ENCODE measurements at regions not wholly inside any gene's neighbourhood (a gene's known extent, or its start where the extent isn't known, plus 50 kb on each side); places are given as distances from the start of the nearest gene placed in this dataset.
A peak's percentile ranks its signal among the peaks of the same experiment; 100 is the strongest.

GRCh38 chr3:55406696-55407425, 80.2 kb downstream of the WNT5A start:
- no peaks in the 10 kb centered on the region for H3K27me3 Mint-ChIP-seq (ENCODE audit: unreplicated experiment)
- TF ChIP-seq, protein P1, sequence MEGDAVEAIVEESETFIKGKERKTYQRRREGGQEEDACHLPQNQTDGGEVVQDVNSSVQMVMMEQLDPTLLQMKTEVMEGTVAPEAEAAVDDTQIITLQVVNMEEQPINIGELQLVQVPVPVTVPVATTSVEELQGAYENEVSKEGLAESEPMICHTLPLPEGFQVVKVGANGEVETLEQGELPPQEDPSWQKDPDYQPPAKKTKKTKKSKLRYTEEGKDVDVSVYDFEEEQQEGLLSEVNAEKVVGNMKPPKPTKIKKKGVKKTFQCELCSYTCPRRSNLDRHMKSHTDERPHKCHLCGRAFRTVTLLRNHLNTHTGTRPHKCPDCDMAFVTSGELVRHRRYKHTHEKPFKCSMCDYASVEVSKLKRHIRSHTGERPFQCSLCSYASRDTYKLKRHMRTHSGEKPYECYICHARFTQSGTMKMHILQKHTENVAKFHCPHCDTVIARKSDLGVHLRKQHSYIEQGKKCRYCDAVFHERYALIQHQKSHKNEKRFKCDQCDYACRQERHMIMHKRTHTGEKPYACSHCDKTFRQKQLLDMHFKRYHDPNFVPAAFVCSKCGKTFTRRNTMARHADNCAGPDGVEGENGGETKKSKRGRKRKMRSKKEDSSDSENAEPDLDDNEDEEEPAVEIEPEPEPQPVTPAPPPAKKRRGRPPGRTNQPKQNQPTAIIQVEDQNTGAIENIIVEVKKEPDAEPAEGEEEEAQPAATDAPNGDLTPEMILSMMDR (IDR thresholded peaks at IDR 0.05; ENCODE audit: unreplicated experiment), result no peak
- no peaks in the 10 kb centered on the region for H3K36me3 Mint-ChIP-seq (ENCODE audit: low read depth, unreplicated experiment)
- H3K4me3 Mint-ChIP-seq (ENCODE audit: unreplicated experiment), result no peak overlapping the region
- H3K9me3 Mint-ChIP-seq (ENCODE audit: unreplicated experiment), result no peaks in the 10 kb centered on the region
- H3K4me1 Mint-ChIP-seq (ENCODE audit: unreplicated experiment), result peaks cover 4% of the 10 kb centered on the region
- H3K27ac Mint-ChIP-seq (ENCODE audit: unreplicated experiment), result no peak overlapping the region
- DNase-seq (ENCODE audit: low spot score), result no peak

GRCh38 chr3:55405436-55405835, 81.7 kb downstream of the WNT5A start:
- DNase-seq (ENCODE audit: low spot score), result peak; percentile 56
- TF ChIP-seq, protein P1 (IDR thresholded peaks at IDR 0.05; ENCODE audit: unreplicated experiment), result peak; percentile 67
- H3K27ac Mint-ChIP-seq (ENCODE audit: unreplicated experiment), result no peak overlapping the region
- H3K9me3 Mint-ChIP-seq (ENCODE audit: unreplicated experiment), result no peaks in the 10 kb centered on the region
- H3K4me1 Mint-ChIP-seq (ENCODE audit: unreplicated experiment), result peaks cover 10% of the 10 kb centered on the region
- H3K27me3 Mint-ChIP-seq (ENCODE audit: unreplicated experiment), result no peaks in the 10 kb centered on the region
- H3K4me3 Mint-ChIP-seq (ENCODE audit: unreplicated experiment), result no peak overlapping the region
- H3K36me3 Mint-ChIP-seq (ENCODE audit: low read depth, unreplicated experiment), result no peaks in the 10 kb centered on the region

DNA sequence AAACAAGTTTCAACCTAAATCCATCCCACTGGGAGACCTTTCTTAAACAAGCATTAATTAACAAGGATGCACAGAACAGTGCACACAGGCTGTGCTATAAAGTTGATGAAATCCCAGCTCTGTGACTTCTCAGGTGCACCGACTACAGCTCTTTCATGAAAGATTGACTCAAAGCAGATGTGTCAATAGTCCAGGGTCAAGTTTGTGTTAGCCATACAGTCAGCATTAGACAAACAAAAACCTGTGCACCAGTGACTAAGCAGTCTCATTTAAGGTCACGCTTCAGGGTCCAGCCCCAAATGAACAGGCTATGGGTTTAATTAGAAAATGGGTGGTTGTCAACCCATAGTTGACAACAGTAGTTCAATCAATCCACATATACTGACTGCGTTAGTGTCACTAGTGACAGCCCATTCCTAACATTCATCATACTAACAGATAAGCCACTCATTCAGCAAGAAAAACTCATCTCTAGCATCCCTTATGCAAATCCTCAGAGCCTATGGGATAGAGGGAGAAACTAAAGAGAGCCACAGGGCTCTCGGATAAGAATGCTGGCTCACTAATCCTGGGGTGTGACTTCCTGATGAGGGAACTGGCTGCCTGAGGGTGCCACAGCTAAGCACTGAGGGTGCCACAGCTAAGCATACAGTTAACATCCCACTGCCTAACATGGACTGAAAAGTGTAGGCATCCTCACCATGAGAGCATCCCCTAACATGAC, 84.1 kb downstream of the WNT5A start:
- no peak for DNase-seq (ENCODE audit: low spot score)
- TF ChIP-seq, protein P1 (IDR thresholded peaks at IDR 0.05; ENCODE audit: unreplicated experiment), result no peak
- H3K4me1 Mint-ChIP-seq (ENCODE audit: unreplicated experiment), result peaks cover 10% of the 10 kb centered on the region
- H3K4me3 Mint-ChIP-seq (ENCODE audit: unreplicated experiment), result no peak overlapping the region
- no peaks in the 10 kb centered on the region for H3K36me3 Mint-ChIP-seq (ENCODE audit: low read depth, unreplicated experiment)
- H3K27me3 Mint-ChIP-seq (ENCODE audit: unreplicated experiment), result no peaks in the 10 kb centered on the region
- no peaks in the 10 kb centered on the region for H3K9me3 Mint-ChIP-seq (ENCODE audit: unreplicated experiment)
- H3K27ac Mint-ChIP-seq (ENCODE audit: unreplicated experiment), result no peak overlapping the region

GRCh38 chr3:55380561-55380960, 106.5 kb downstream of the WNT5A start:
- TF ChIP-seq, protein P1 (IDR thresholded peaks at IDR 0.05; ENCODE audit: unreplicated experiment), result no peak
- Mint-ChIP-seq H3K36me3 (ENCODE audit: low read depth, unreplicated experiment) (no peaks in the 10 kb centered on the region), H3K27me3 (ENCODE audit: unreplicated experiment) (no peaks in the 10 kb centered on the region), H3K9me3 (ENCODE audit: unreplicated experiment) (no peaks in the 10 kb centered on the region), H3K27ac (ENCODE audit: unreplicated experiment) (no peak overlapping the region), H3K4me1 (ENCODE audit: unreplicated experiment) (no peaks in the 10 kb centered on the region), H3K4me3 (ENCODE audit: unreplicated experiment) (no peak overlapping the region)
- DNase-seq (ENCODE audit: low spot score), result no peak

DNA sequence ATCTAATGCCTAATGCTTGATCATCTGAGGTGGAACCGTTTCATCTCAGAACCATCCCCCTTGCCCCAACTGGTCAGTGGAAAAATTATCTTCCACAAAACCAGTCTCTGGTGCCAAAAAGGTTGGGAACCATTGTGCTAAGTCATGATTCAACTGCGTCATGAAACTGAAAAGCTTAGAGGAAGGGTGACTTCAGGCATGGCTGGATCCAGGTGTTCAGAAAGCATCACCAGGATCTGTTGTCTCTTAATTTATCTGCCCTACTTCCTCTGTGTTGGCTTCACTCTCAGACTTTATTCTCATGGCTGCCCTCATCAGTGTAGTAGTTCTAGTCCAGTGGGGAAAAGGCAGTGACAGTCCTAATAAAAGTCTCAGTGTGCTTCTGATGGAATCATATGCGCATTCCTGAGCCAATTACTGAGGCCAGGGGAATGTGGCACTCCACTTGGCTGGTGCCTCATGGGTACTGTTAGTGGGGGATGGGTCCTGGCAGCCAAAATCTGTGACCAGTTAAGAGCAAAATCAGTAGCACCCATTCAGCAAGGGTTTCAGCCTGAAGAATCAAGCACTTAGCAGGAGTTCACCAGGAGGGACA, 110.3 kb downstream of the WNT5A start:
- Mint-ChIP-seq H3K4me3 (ENCODE audit: unreplicated experiment) (no peak overlapping the region), H3K4me1 (ENCODE audit: unreplicated experiment) (no peaks in the 10 kb centered on the region), H3K27me3 (ENCODE audit: unreplicated experiment) (peaks cover 3% of the 10 kb centered on the region), H3K36me3 (ENCODE audit: low read depth, unreplicated experiment) (no peaks in the 10 kb centered on the region), H3K9me3 (ENCODE audit: unreplicated experiment) (no peaks in the 10 kb centered on the region), H3K27ac (ENCODE audit: unreplicated experiment) (no peak overlapping the region)
- DNase-seq (ENCODE audit: low spot score), result no peak
- TF ChIP-seq, protein P1 (IDR thresholded peaks at IDR 0.05; ENCODE audit: unreplicated experiment), result no peak
